Large intestine (tissue), 3 donors: ENCODE measurements at regions not wholly inside any gene's neighbourhood (a gene's known extent, or its start where the extent isn't known, plus 50 kb on each side); places are given as distances from the start of the nearest gene placed in this dataset.

Source experiments
- DNase-seq, 2 donors: peaks; one replicate each; pipeline versions ENCODE4 v3.0.0 to v3.0.0-alpha.2; 2013
- H3K27ac ChIP-seq: one replicate; pipeline ENCODE4 v1.5.1; 2013; ENCODE audit warnings: low read length
- H3K27me3 ChIP-seq: 2 replicates; pipeline ENCODE4 v1.6.1; 2013; ENCODE audit warnings: low read length; ENCODE audit not compliant: control insufficient read depth, insufficient read depth
- H3K36me3 ChIP-seq: 2 replicates; pipeline ENCODE4 v1.6.1; 2013; ENCODE audit warnings: low read length; ENCODE audit not compliant: control insufficient read depth, insufficient read depth
- H3K4me1 ChIP-seq: one replicate; pipeline ENCODE4 v1.6.1; 2013; ENCODE audit warnings: low read length; ENCODE audit not compliant: control insufficient read depth, insufficient read depth
- H3K4me3 ChIP-seq: one replicate; pipeline ENCODE4 v1.5.1; 2013; ENCODE audit warnings: low read length
- H3K9me3 ChIP-seq: one replicate; pipeline ENCODE4 v1.6.1; 2013; ENCODE audit warnings: mild to moderate bottlenecking, low read depth, low read length, moderate library complexity; ENCODE audit not compliant: control insufficient read depth
- WGBS: methylation state at CpG from one replicate; pipeline ENCODE4 v1.1.5; 2013; ENCODE audit warnings: low lambda C conversion rate; ENCODE audit not compliant: insufficient coverage; 5-methylcytosine and 5-hydroxymethylcytosine counted together

- WGBS = no CpG with 5 or more reads among the region's 4 CpGs
- H3K4me1 ChIP-seq = no peaks in the 10 kb centered on the region
- no peak for DNase-seq
Observed at GRCh38 chr3:24578951-24579421, 84.3 kb upstream of the THRB start.

GRCh38 chr3:24582431-24583403, 88.1 kb upstream of the THRB start:
- peaks cover 2% of the 10 kb centered on the region for H3K4me1 ChIP-seq
- no peaks in the 10 kb centered on the region for H3K27me3 ChIP-seq
- no peak overlapping the region for H3K4me3 ChIP-seq
- no peaks in the 10 kb centered on the region for H3K9me3 ChIP-seq
- H3K27ac ChIP-seq = no peak overlapping the region
- WGBS = 82% methylated on average over 7 of the region's 10 CpGs
- H3K36me3 ChIP-seq = no peaks in the 10 kb centered on the region
- DNase-seq = no peak

More at GRCh38 chr3:24578951-24579421, 84.3 kb upstream of the THRB start:
- no peak overlapping the region for H3K4me3 ChIP-seq
- H3K27me3 ChIP-seq = no peaks in the 10 kb centered on the region
- H3K27ac ChIP-seq = no peak overlapping the region
- H3K9me3 ChIP-seq = no peaks in the 10 kb centered on the region
- no peaks in the 10 kb centered on the region for H3K36me3 ChIP-seq

DNA sequence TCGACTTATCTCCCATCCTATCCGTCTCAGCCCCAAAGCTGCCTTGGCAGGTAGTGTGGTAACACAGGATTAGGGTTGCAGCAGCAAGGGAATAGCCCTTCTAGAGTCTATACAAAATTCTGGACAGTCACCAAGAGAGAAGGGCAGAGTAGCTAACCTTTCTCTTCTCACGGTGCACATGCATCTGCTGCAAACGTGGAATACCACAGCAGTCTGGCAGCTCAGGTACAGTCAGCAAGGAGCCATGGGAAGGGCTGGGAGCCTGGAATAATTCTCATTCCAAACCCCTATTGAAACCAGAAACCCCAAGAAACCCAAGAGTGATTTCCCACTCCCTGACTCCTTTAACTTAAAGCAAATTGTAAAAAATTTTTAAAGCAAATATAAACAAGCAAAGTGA, 92.3 kb upstream of the THRB start:
- Histone ChIP-seq H3K27me3 (no peaks in the 10 kb centered on the region), H3K4me1 (peaks cover 30% of the 10 kb centered on the region), H3K4me3 (no peak overlapping the region), H3K27ac (no peak overlapping the region), H3K9me3 (no peaks in the 10 kb centered on the region), H3K36me3 (no peaks in the 10 kb centered on the region)
- no peak for DNase-seq
- no CpG with 5 or more reads among the region's 4 CpGs for WGBS

GRCh38 chr3:24588629-24589512, 94.2 kb upstream of the THRB start:
- Histone ChIP-seq H3K4me1 (peaks cover 40% of the 10 kb centered on the region), H3K27me3 (no peaks in the 10 kb centered on the region), H3K27ac (peak overlapping the region; percentile 94), H3K9me3 (no peaks in the 10 kb centered on the region), H3K4me3 (peak overlapping the region; percentile 32), H3K36me3 (no peaks in the 10 kb centered on the region)
- 22% methylated on average over 3 of the region's 6 CpGs for WGBS
- peak in 1 of 2 donors; percentile 70 for DNase-seq

- H3K4me3 ChIP-seq = peak overlapping the region; percentile 32
- WGBS = no CpG with 5 or more reads among the region's 1 CpG
Observed at GRCh38 chr3:24589513-24589851, 94.8 kb upstream of the THRB start.

DNA sequence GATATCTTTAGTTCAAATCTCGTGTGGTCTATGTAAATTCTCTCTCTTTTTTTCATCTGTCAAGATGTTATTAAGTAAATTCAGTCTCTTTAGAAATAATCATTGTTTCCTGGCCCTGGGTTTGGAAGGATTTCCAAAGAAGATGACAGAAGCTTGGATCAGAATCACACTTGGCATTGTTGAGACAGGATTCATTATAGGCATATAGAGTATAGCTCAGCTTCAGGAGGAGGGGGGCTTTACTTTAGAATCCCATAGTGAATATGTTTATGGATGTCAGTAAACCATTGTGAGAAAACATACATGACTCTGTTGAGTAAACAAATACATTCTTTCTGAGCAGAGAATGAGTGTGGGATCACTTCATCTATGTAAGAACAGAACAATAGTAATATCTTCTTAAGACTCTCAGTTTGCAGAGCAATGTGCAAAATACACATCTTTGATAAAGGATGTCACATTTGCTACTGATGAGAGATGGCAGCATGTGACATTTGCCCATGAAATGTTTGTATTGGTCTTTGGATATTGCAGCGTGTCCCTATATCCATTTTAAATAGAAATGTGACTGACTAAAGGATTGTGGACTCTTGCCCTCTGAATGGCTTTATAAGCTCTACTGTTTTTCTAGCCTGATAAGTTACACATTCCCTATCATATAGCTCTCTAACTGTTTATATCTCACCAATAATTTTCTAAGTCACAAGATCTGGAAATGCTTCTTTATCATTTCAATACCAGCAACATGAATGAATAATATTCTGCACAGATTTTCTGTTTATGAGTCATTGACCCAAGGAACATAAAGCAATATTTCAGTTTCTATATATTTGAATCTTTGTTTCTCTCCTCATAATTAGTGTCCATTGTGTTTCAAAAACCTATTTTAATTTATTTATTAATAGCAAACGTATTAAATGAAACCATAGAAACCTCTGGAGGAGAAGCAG, 95.6 kb upstream of the THRB start:
- WGBS = 61% methylated on average over 2 of the region's 3 CpGs
- Histone ChIP-seq H3K27ac (peak overlapping the region; percentile 94), H3K4me3 (peak overlapping the region; percentile 32), H3K36me3 (no peaks in the 10 kb centered on the region), H3K9me3 (no peaks in the 10 kb centered on the region), H3K4me1 (peaks cover 40% of the 10 kb centered on the region), H3K27me3 (no peaks in the 10 kb centered on the region)
- peak in 1 of 2 donors; percentile 83 for DNase-seq

More at GRCh38 chr3:24589513-24589851, 94.8 kb upstream of the THRB start:
- DNase-seq = no peak
- H3K27ac ChIP-seq = peak overlapping the region; percentile 94
- H3K36me3 ChIP-seq = no peaks in the 10 kb centered on the region
- H3K27me3 ChIP-seq = no peaks in the 10 kb centered on the region
- H3K4me1 ChIP-seq = peaks cover 40% of the 10 kb centered on the region
- no peaks in the 10 kb centered on the region for H3K9me3 ChIP-seq

- Histone ChIP-seq H3K27ac (peak overlapping the region; percentile 94), H3K4me1 (peaks cover 40% of the 10 kb centered on the region), H3K27me3 (no peaks in the 10 kb centered on the region), H3K36me3 (no peaks in the 10 kb centered on the region), H3K9me3 (no peaks in the 10 kb centered on the region), H3K4me3 (no peak overlapping the region)
- DNase-seq = no peak
Observed at GRCh38 chr3:24591191-24591590, 96.5 kb upstream of the THRB start.

DNA sequence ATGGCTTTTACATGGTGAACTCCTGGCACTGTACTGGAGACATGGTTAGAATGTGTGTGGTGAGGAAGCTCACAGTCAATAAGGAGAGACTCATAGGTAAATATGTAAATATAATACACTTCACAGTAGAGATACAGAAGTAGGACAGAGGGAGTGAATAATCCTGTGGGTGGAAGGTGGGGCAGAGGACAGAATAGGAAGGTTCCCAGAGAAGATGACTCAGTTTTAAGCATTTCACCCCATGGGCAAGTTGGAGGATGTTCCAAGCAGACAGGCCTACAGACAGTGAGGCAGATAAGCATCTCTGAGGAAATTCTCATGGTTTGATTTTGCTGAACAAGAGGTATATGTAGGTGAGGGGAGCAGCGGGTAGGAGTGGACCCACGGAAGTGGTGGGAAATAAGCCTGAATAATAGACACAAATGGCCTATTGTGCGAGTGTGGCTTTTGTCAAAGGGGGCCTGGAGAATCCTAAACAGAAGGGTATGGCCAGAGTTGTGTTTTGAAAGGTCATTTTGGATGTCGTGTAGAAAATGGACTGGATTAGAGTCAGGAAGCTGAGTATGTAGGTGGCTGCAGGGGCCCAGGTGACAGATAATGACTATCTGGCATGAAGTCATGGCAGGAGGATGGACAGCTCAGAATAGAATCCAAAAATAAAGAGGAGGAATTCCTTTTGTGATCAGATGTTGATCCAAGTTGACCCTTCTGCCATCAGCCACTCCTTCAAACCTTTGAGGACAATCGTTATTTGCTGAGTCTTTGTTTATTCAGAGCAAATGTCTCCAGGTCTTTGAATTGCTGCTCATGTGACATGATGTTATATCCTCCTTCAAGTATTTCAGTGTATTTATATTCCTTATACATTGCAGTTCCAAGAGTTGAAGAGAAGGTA, 97.3 kb upstream of the THRB start:
- H3K27me3 ChIP-seq = no peaks in the 10 kb centered on the region
- no peaks in the 10 kb centered on the region for H3K9me3 ChIP-seq
- H3K4me3 ChIP-seq = no peak overlapping the region
- no peaks in the 10 kb centered on the region for H3K36me3 ChIP-seq
- peaks cover 44% of the 10 kb centered on the region for H3K4me1 ChIP-seq
- DNase-seq = peak in 1 of 2 donors; percentile 58
- 22% methylated on average over 1 of the region's 5 CpGs for WGBS
- H3K27ac ChIP-seq = peak overlapping the region; percentile 94

DNA sequence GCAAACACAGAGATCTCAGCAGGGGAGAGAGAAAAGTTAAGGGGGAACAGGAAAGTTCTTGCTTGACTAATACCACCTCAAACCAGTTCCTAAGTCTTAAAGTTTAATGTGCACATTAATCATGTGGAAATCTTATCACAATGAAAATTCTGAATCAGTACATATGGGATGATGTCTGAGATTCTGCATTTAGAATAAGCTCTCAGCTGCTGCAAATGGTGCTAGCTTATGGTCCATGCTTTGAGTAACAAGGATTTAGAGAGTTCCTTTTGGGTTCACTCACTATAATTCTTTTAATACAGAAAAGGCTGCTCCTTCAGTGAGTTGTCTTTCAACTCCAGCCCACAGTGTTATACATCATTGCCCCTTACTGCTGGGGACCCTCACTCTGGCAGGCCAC, 99.5 kb upstream of the THRB start:
- Histone ChIP-seq H3K9me3 (no peaks in the 10 kb centered on the region), H3K27ac (no peak overlapping the region), H3K27me3 (no peaks in the 10 kb centered on the region), H3K4me3 (no peak overlapping the region), H3K36me3 (no peaks in the 10 kb centered on the region), H3K4me1 (peaks cover 34% of the 10 kb centered on the region)
- no peak for DNase-seq
